Embryonic facial prominence (tissue), 1 donor: ENCODE measurements at regions not wholly inside any gene's neighbourhood (a gene's known extent, or its start where the extent isn't known, plus 50 kb on each side); places are given as distances from the start of the nearest gene placed in this dataset.
"Not testable (repeated sequence)": the region's sequence is repeated elsewhere in the genome, so short reads cannot be mapped to it uniquely, and the experiment has no call there.

Experiments
- DNase-seq: peaks from one replicate; pipeline ENCODE4 v3.0.0-alpha.2; 2016; ENCODE audit errors: extremely low spot score

GRCh38 chr7:10759120-10759519 lies 214.6 kb upstream of the PHF14 start:
- DNase-seq, result no peak

GRCh38 chr7:10767771-10768170 lies 205.9 kb upstream of the PHF14 start:
- DNase-seq, result no peak

- DNase-seq, result no peak
Measured at GRCh38 chr7:10770176-10770575, 203.5 kb upstream of the PHF14 start.

GRCh38 chr7:10773430-10773829 lies 200.2 kb upstream of the PHF14 start:
- DNase-seq, result no peak

GRCh38 chr7:10779465-10780399 lies 193.9 kb upstream of the PHF14 start:
- no peak for DNase-seq

- DNase-seq, result no peak
Measured at GRCh38 chr7:10780400-10780747, 193.3 kb upstream of the PHF14 start.

GRCh38 chr7:10786976-10787375 lies 186.7 kb upstream of the PHF14 start:
- not testable (repeated sequence) for DNase-seq

- no peak for DNase-seq
Measured at GRCh38 chr7:10789170-10789569, 184.5 kb upstream of the PHF14 start.

- DNase-seq, result no peak
Measured at GRCh38 chr7:10790910-10791309, 182.8 kb upstream of the PHF14 start.

GRCh38 chr7:10793995-10794775 lies 179.5 kb upstream of the PHF14 start:
- no peak for DNase-seq

GRCh38 chr7:10797157-10797556 lies 176.5 kb upstream of the PHF14 start:
- no peak for DNase-seq

- DNase-seq, result no peak
Measured at GRCh38 chr7:10798044-10798443, 175.6 kb upstream of the PHF14 start.

GRCh38 chr7:10799475-10799874 lies 174.2 kb upstream of the PHF14 start:
- no peak for DNase-seq

GRCh38 chr7:10802011-10802410 lies 171.7 kb upstream of the PHF14 start:
- no peak for DNase-seq

- no peak for DNase-seq
Measured at GRCh38 chr7:10802526-10802925, 171.1 kb upstream of the PHF14 start.

- no peak for DNase-seq
Measured at GRCh38 chr7:10803720-10804119, 170.0 kb upstream of the PHF14 start.

GRCh38 chr7:10804770-10805169 lies 168.9 kb upstream of the PHF14 start:
- no peak for DNase-seq

GRCh38 chr7:10815546-10815945 lies 158.1 kb upstream of the PHF14 start:
- DNase-seq, result no peak

GRCh38 chr7:10821156-10821555 lies 152.5 kb upstream of the PHF14 start:
- no peak for DNase-seq

- DNase-seq, result no peak
Measured at GRCh38 chr7:10824154-10824553, 149.5 kb upstream of the PHF14 start.

- no peak for DNase-seq
Measured at GRCh38 chr7:10838228-10838627, 135.4 kb upstream of the PHF14 start.

GRCh38 chr7:10845225-10845624 lies 128.4 kb upstream of the PHF14 start:
- DNase-seq, result no peak

- DNase-seq, result no peak
Measured at GRCh38 chr7:10855583-10855982, 118.1 kb upstream of the PHF14 start.
